ENCODE measurements at regions not wholly inside any gene's neighbourhood (a gene's known extent, or its start where the extent isn't known, plus 50 kb on each side); places are given as distances from the start of the nearest gene placed in this dataset.

GRCh38 chrY:21266751-21267150 lies 244.4 kb upstream of the RBMY1B start:
- Histone ChIP-seq H3K27me3 (ENCODE audit: control insufficient read depth, insufficient read depth, low read length) (no peaks in the 10 kb centered on the region), H3K4me1 (ENCODE audit: control insufficient read depth, insufficient read depth, low read length) (no peaks in the 10 kb centered on the region), H3K36me3 (ENCODE audit: control insufficient read depth, insufficient read depth, low read length) (no peaks in the 10 kb centered on the region), H3K27ac (ENCODE audit: low read length) (no peak overlapping the region), H3K4me3 (ENCODE audit: low read length) (no peak overlapping the region), H3K9me3 (ENCODE audit: control insufficient read depth, low read depth, low read length) (no peaks in the 10 kb centered on the region)
- no peak for DNase-seq

GRCh38 chrY:21267164-21267563 lies 244.0 kb upstream of the RBMY1B start:
- H3K27me3 ChIP-seq (ENCODE audit: control insufficient read depth, insufficient read depth, low read length) = no peaks in the 10 kb centered on the region
- WGBS (ENCODE audit: insufficient coverage, low lambda C conversion rate) = no CpG with 5 or more reads among the region's 1 CpG
- no peak overlapping the region for H3K27ac ChIP-seq (ENCODE audit: low read length)
- DNase-seq = no peak
- H3K9me3 ChIP-seq (ENCODE audit: control insufficient read depth, low read depth, low read length) = no peaks in the 10 kb centered on the region
- no peaks in the 10 kb centered on the region for H3K4me1 ChIP-seq (ENCODE audit: control insufficient read depth, insufficient read depth, low read length)
- no peaks in the 10 kb centered on the region for H3K36me3 ChIP-seq (ENCODE audit: control insufficient read depth, insufficient read depth, low read length)
- no peak overlapping the region for H3K4me3 ChIP-seq (ENCODE audit: low read length)

- no peaks in the 10 kb centered on the region for H3K9me3 ChIP-seq (ENCODE audit: control insufficient read depth, low read depth, low read length)
- H3K4me1 ChIP-seq (ENCODE audit: control insufficient read depth, insufficient read depth, low read length) = no peaks in the 10 kb centered on the region
- no peak for DNase-seq
- H3K27me3 ChIP-seq (ENCODE audit: control insufficient read depth, insufficient read depth, low read length) = no peaks in the 10 kb centered on the region
- WGBS (ENCODE audit: insufficient coverage, low lambda C conversion rate) = no CpG with 5 or more reads among the region's 4 CpGs
- H3K27ac ChIP-seq (ENCODE audit: low read length) = no peak overlapping the region
- no peak overlapping the region for H3K4me3 ChIP-seq (ENCODE audit: low read length)
- H3K36me3 ChIP-seq (ENCODE audit: control insufficient read depth, insufficient read depth, low read length) = no peaks in the 10 kb centered on the region
Measured at GRCh38 chrY:21287769-21288168, 223.4 kb upstream of the RBMY1B start.

- Histone ChIP-seq H3K27ac (ENCODE audit: low read length) (no peak overlapping the region), H3K4me3 (ENCODE audit: low read length) (no peak overlapping the region), H3K27me3 (ENCODE audit: control insufficient read depth, insufficient read depth, low read length) (no peaks in the 10 kb centered on the region)
Measured at GRCh38 chrY:21288908-21289307, 222.2 kb upstream of the RBMY1B start.

GRCh38 chrY:21295206-21295605 lies 215.9 kb upstream of the RBMY1B start:
- Histone ChIP-seq H3K4me1 (ENCODE audit: control insufficient read depth, insufficient read depth, low read length) (no peaks in the 10 kb centered on the region), H3K4me3 (ENCODE audit: low read length) (no peak overlapping the region), H3K36me3 (ENCODE audit: control insufficient read depth, insufficient read depth, low read length) (no peaks in the 10 kb centered on the region), H3K27ac (ENCODE audit: low read length) (no peak overlapping the region), H3K9me3 (ENCODE audit: control insufficient read depth, low read depth, low read length) (no peaks in the 10 kb centered on the region), H3K27me3 (ENCODE audit: control insufficient read depth, insufficient read depth, low read length) (no peaks in the 10 kb centered on the region)
- WGBS (ENCODE audit: insufficient coverage, low lambda C conversion rate) = no CpG with 5 or more reads among the region's 2 CpGs
- no peak for DNase-seq

More at GRCh38 chrY:21288908-21289307, 222.2 kb upstream of the RBMY1B start:
- no peak for DNase-seq
- WGBS (ENCODE audit: insufficient coverage, low lambda C conversion rate) = no CpG with 5 or more reads among the region's 3 CpGs
- Histone ChIP-seq H3K9me3 (ENCODE audit: control insufficient read depth, low read depth, low read length) (no peaks in the 10 kb centered on the region), H3K4me1 (ENCODE audit: control insufficient read depth, insufficient read depth, low read length) (no peaks in the 10 kb centered on the region), H3K36me3 (ENCODE audit: control insufficient read depth, insufficient read depth, low read length) (no peaks in the 10 kb centered on the region)

- Histone ChIP-seq H3K4me1 (ENCODE audit: control insufficient read depth, insufficient read depth, low read length) (no peaks in the 10 kb centered on the region), H3K36me3 (ENCODE audit: control insufficient read depth, insufficient read depth, low read length) (no peaks in the 10 kb centered on the region), H3K9me3 (ENCODE audit: control insufficient read depth, low read depth, low read length) (peaks cover 6% of the 10 kb centered on the region), H3K4me3 (ENCODE audit: low read length) (no peak overlapping the region), H3K27me3 (ENCODE audit: control insufficient read depth, insufficient read depth, low read length) (no peaks in the 10 kb centered on the region), H3K27ac (ENCODE audit: low read length) (no peak overlapping the region)
- 40% methylated on average over 1 of the region's 6 CpGs for WGBS (ENCODE audit: insufficient coverage, low lambda C conversion rate)
- DNase-seq = no peak
Measured at GRCh38 chrY:21302278-21302677, 208.9 kb upstream of the RBMY1B start.

- H3K27me3 ChIP-seq (ENCODE audit: control insufficient read depth, insufficient read depth, low read length) = no peaks in the 10 kb centered on the region
- no peak overlapping the region for H3K27ac ChIP-seq (ENCODE audit: low read length)
- no peak overlapping the region for H3K4me3 ChIP-seq (ENCODE audit: low read length)
- H3K9me3 ChIP-seq (ENCODE audit: control insufficient read depth, low read depth, low read length) = no peaks in the 10 kb centered on the region
- H3K36me3 ChIP-seq (ENCODE audit: control insufficient read depth, insufficient read depth, low read length) = no peaks in the 10 kb centered on the region
- no peak for DNase-seq
- no peaks in the 10 kb centered on the region for H3K4me1 ChIP-seq (ENCODE audit: control insufficient read depth, insufficient read depth, low read length)
Measured at GRCh38 chrY:21315366-21315765, 195.8 kb upstream of the RBMY1B start.

All from large intestine (tissue), 3 donors.